GM23338 (cell line): ENCODE measurements at regions not wholly inside any gene's neighbourhood (a gene's known extent, or its start where the extent isn't known, plus 50 kb on each side); places are given as distances from the start of the nearest gene placed in this dataset.

ENCODE experiments used
- EZH2 ChIP-seq: fragments of 200-600 bp; sonication (generic); IDR thresholded peaks from one replicate; pipeline ENCODE4 v1.8.0; 2017; ENCODE audit warnings: antibody characterized with exemption, mild to moderate bottlenecking, low read depth; ENCODE audit not compliant: unreplicated experiment
- NANOG ChIP-seq: IDR thresholded peaks from 2 replicates; pipeline ENCODE4 v1.6.1; 2016; ENCODE audit warnings: antibody characterized with exemption, borderline replicate concordance
- POLR2AphosphoS5 ChIP-seq: IDR thresholded peaks from 2 replicates; pipeline ENCODE4 v1.6.1; 2016; ENCODE audit warnings: antibody characterized with exemption, low read depth
- STAT1 ChIP-seq: IDR thresholded peaks from one replicate; pipeline ENCODE4 v1.6.1; 2016; ENCODE audit warnings: antibody characterized with exemption; ENCODE audit not compliant: unreplicated experiment
- TF ChIP-seq, protein P1 (sequence below), 2 experiments: fragments of 200-600 bp in 1 of 2; sonication (generic) in 1 of 2; conservative IDR thresholded peaks; 2 replicates each; pipeline versions ENCODE4 v1.5.1 to v1.6.1; 2016 to 2017; ENCODE audit warnings: antibody characterized with exemption in 2 of 2, low read depth in 2 of 2, mild to moderate bottlenecking in 2 of 2, moderate library complexity in 1 of 2
- TF ChIP-seq, protein P2 (sequence below): IDR thresholded peaks from one replicate; pipeline ENCODE4 v1.6.1; 2018; ENCODE audit warnings: antibody characterized with exemption; ENCODE audit not compliant: unreplicated experiment

DNA sequence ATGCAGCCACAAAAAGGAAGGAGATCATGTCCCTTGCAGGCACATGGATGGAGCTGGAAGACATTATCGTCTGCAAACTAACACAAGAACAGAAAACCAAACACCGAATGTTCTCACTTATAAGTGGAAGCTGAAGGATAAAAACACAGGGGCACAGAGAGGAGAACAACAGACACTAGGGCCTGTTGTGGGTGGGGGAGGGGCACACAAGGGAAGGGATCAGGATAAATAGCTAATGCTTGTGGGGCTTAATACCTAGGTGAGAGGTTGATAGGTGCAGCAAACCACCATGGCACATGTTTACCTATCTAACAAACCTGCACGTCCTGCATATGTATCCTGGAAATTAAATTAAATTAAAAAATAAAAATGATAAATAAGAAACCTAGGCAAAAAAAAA is 969.9 kb downstream of the TTLL7 start:
- TF ChIP-seq, protein P1, sequence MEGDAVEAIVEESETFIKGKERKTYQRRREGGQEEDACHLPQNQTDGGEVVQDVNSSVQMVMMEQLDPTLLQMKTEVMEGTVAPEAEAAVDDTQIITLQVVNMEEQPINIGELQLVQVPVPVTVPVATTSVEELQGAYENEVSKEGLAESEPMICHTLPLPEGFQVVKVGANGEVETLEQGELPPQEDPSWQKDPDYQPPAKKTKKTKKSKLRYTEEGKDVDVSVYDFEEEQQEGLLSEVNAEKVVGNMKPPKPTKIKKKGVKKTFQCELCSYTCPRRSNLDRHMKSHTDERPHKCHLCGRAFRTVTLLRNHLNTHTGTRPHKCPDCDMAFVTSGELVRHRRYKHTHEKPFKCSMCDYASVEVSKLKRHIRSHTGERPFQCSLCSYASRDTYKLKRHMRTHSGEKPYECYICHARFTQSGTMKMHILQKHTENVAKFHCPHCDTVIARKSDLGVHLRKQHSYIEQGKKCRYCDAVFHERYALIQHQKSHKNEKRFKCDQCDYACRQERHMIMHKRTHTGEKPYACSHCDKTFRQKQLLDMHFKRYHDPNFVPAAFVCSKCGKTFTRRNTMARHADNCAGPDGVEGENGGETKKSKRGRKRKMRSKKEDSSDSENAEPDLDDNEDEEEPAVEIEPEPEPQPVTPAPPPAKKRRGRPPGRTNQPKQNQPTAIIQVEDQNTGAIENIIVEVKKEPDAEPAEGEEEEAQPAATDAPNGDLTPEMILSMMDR (conservative IDR thresholded peaks at IDR 0.05; ENCODE audit: low read depth in 2 of 2): no peak
- TF ChIP-seq POLR2AphosphoS5 (no peak), EZH2 (no peak), NANOG (no peak), STAT1 (no peak)
- TF ChIP-seq, protein P2, sequence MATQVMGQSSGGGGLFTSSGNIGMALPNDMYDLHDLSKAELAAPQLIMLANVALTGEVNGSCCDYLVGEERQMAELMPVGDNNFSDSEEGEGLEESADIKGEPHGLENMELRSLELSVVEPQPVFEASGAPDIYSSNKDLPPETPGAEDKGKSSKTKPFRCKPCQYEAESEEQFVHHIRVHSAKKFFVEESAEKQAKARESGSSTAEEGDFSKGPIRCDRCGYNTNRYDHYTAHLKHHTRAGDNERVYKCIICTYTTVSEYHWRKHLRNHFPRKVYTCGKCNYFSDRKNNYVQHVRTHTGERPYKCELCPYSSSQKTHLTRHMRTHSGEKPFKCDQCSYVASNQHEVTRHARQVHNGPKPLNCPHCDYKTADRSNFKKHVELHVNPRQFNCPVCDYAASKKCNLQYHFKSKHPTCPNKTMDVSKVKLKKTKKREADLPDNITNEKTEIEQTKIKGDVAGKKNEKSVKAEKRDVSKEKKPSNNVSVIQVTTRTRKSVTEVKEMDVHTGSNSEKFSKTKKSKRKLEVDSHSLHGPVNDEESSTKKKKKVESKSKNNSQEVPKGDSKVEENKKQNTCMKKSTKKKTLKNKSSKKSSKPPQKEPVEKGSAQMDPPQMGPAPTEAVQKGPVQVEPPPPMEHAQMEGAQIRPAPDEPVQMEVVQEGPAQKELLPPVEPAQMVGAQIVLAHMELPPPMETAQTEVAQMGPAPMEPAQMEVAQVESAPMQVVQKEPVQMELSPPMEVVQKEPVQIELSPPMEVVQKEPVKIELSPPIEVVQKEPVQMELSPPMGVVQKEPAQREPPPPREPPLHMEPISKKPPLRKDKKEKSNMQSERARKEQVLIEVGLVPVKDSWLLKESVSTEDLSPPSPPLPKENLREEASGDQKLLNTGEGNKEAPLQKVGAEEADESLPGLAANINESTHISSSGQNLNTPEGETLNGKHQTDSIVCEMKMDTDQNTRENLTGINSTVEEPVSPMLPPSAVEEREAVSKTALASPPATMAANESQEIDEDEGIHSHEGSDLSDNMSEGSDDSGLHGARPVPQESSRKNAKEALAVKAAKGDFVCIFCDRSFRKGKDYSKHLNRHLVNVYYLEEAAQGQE: no peak
